ENCODE measurements at regions not wholly inside any gene's neighbourhood (a gene's known extent, or its start where the extent isn't known, plus 50 kb on each side); places are given as distances from the start of the nearest gene placed in this dataset.

DNA sequence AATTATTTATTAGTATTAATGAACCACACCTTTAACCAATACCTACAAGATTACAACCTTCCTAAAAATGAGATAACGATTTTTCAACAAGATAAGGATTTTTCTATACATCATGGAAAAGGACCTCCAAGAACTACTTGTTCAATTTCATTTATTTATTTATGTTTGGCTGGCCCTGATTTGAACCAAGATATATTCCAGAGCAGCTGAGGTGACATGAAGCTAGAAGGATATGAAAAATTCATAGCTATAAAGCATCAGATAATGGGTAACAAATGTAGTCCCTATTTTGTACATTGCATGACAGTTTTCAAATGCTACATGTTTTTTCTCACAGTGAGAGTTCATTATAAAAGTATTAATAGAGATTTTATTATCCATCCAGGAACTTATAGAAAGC lies 798.5 kb upstream of the ARRDC3 start:
- H3K27me3 Mint-ChIP-seq (ENCODE audit: unreplicated experiment) = no peaks in the 10 kb centered on the region
- H3K4me3 Mint-ChIP-seq (ENCODE audit: unreplicated experiment) = no peak overlapping the region
- TF ChIP-seq, protein P1, sequence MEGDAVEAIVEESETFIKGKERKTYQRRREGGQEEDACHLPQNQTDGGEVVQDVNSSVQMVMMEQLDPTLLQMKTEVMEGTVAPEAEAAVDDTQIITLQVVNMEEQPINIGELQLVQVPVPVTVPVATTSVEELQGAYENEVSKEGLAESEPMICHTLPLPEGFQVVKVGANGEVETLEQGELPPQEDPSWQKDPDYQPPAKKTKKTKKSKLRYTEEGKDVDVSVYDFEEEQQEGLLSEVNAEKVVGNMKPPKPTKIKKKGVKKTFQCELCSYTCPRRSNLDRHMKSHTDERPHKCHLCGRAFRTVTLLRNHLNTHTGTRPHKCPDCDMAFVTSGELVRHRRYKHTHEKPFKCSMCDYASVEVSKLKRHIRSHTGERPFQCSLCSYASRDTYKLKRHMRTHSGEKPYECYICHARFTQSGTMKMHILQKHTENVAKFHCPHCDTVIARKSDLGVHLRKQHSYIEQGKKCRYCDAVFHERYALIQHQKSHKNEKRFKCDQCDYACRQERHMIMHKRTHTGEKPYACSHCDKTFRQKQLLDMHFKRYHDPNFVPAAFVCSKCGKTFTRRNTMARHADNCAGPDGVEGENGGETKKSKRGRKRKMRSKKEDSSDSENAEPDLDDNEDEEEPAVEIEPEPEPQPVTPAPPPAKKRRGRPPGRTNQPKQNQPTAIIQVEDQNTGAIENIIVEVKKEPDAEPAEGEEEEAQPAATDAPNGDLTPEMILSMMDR (IDR thresholded peaks at IDR 0.05; ENCODE audit: partially characterized antibody, unreplicated experiment) = no peak
- no peak for DNase-seq
- H3K9me3 Mint-ChIP-seq (ENCODE audit: unreplicated experiment) = no peaks in the 10 kb centered on the region
- H3K36me3 Mint-ChIP-seq (ENCODE audit: unreplicated experiment) = no peaks in the 10 kb centered on the region
- H3K27ac Mint-ChIP-seq (ENCODE audit: unreplicated experiment) = no peak overlapping the region
- peaks cover 3% of the 10 kb centered on the region for H3K4me1 Mint-ChIP-seq (ENCODE audit: low read depth, unreplicated experiment)

DNA sequence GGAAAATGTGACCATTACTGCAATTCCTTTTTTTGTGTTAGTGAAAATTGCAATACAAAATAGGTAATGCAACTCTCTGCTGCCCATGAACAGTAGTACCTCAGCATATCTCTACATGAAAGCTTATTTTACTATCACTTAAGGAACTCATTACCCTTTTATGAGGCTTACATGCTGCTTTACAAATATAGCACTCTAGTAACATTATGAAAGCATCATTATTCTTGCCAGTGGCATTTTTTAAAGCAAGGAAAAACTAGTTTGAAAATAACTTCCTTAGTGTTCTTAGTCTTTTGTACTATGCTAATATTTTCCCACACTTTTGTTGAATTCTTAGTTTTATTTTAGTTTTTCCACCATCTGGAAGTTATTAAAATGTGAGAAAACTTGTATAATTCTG lies 797.3 kb upstream of the ARRDC3 start:
- no peak for DNase-seq
- H3K4me3 Mint-ChIP-seq (ENCODE audit: unreplicated experiment) = no peak overlapping the region
- peaks cover 3% of the 10 kb centered on the region for H3K4me1 Mint-ChIP-seq (ENCODE audit: low read depth, unreplicated experiment)
- no peaks in the 10 kb centered on the region for H3K36me3 Mint-ChIP-seq (ENCODE audit: unreplicated experiment)
- H3K9me3 Mint-ChIP-seq (ENCODE audit: unreplicated experiment) = no peaks in the 10 kb centered on the region
- no peaks in the 10 kb centered on the region for H3K27me3 Mint-ChIP-seq (ENCODE audit: unreplicated experiment)
- TF ChIP-seq, protein P1 (IDR thresholded peaks at IDR 0.05; ENCODE audit: partially characterized antibody, unreplicated experiment) = no peak
- H3K27ac Mint-ChIP-seq (ENCODE audit: unreplicated experiment) = no peak overlapping the region

DNA sequence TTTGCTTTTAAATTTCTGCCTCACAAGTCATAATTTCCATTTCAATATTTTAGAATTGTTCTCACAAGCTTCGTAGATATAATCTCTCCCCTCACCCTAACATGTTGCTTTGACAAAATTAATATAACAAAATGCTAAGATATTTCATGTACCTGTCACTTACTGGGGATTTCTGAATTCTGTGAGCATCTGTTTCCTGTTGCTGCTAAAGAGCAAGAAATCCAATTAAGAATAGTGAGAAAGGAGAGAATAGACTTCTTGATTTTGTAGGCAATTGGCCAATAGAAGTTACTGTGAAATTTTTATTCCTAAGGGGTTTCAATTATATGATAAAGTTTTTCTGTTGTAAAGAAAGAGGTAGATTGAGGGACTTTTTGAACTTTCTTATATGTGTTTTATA lies 796.5 kb upstream of the ARRDC3 start:
- Mint-ChIP-seq H3K27me3 (ENCODE audit: unreplicated experiment) (no peaks in the 10 kb centered on the region), H3K4me1 (ENCODE audit: low read depth, unreplicated experiment) (peaks cover 3% of the 10 kb centered on the region), H3K27ac (ENCODE audit: unreplicated experiment) (no peak overlapping the region)

DNA sequence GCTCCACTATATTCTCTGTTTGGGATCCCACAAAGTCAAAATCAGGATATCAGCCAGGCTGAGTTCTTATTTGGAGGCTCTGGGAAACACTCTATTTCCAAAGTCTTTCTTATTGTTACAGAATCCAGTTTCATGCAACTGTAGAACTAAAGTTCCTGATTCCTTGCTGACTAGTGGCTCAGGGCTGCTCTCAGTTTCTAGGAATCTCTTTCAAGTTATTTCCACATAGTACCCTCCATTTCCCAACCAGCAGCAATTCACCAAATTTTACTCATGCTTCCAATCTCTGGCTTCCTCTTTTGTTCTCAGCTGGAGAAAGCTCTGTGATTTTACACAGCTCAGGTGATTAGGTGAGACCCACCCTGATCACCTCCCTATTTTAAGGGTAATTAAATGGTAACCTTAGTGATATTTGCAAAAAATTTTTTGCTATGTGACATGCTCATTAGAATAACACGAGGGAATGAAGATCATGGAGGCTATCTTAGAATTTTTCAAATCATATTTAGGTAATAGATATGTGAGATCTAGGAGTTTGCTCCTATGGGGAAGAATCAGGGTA lies 794.9 kb upstream of the ARRDC3 start:
- DNase-seq = no peak
- no peaks in the 10 kb centered on the region for H3K36me3 Mint-ChIP-seq (ENCODE audit: unreplicated experiment)
- H3K27me3 Mint-ChIP-seq (ENCODE audit: unreplicated experiment) = no peaks in the 10 kb centered on the region
- no peak overlapping the region for H3K27ac Mint-ChIP-seq (ENCODE audit: unreplicated experiment)
- TF ChIP-seq, protein P1 (IDR thresholded peaks at IDR 0.05; ENCODE audit: partially characterized antibody, unreplicated experiment) = no peak
- peaks cover 3% of the 10 kb centered on the region for H3K4me1 Mint-ChIP-seq (ENCODE audit: low read depth, unreplicated experiment)
- H3K4me3 Mint-ChIP-seq (ENCODE audit: unreplicated experiment) = no peak overlapping the region
- no peaks in the 10 kb centered on the region for H3K9me3 Mint-ChIP-seq (ENCODE audit: unreplicated experiment)

More for the DNA sequence above, 796.5 kb upstream of the ARRDC3 start:
- Mint-ChIP-seq H3K9me3 (ENCODE audit: unreplicated experiment) (no peaks in the 10 kb centered on the region), H3K36me3 (ENCODE audit: unreplicated experiment) (no peaks in the 10 kb centered on the region), H3K4me3 (ENCODE audit: unreplicated experiment) (no peak overlapping the region)
- no peak for DNase-seq
- TF ChIP-seq, protein P1 (IDR thresholded peaks at IDR 0.05; ENCODE audit: partially characterized antibody, unreplicated experiment) = no peak

DNA sequence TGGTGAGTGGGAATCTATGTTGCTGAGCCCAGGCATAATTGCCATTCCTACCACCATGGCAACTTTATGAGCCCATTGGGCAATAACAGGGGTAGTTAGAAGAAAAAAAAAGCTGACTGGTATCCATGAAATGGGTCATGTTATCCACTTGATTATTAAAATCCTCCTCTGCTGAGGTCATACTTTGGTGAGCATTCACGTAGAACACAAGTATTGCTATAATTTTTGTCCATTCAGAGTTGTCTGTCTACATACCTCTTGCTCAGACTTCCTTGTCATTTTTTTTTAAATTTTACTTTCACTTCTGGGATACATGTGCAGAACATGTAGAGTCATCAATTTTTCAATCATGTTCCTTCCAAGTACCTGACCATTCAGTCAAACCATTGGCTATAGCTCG lies 780.8 kb upstream of the ARRDC3 start:
- TF ChIP-seq, protein P1 (IDR thresholded peaks at IDR 0.05; ENCODE audit: partially characterized antibody, unreplicated experiment) = no peak
- no peaks in the 10 kb centered on the region for H3K27me3 Mint-ChIP-seq (ENCODE audit: unreplicated experiment)
- peaks cover 7% of the 10 kb centered on the region for H3K4me1 Mint-ChIP-seq (ENCODE audit: low read depth, unreplicated experiment)
- H3K4me3 Mint-ChIP-seq (ENCODE audit: unreplicated experiment) = no peak overlapping the region
- H3K27ac Mint-ChIP-seq (ENCODE audit: unreplicated experiment) = no peak overlapping the region
- no peak for DNase-seq
- H3K9me3 Mint-ChIP-seq (ENCODE audit: unreplicated experiment) = peaks cover 1% of the 10 kb centered on the region
- H3K36me3 Mint-ChIP-seq (ENCODE audit: unreplicated experiment) = no peaks in the 10 kb centered on the region

Measured in glutamatergic neuron (in vitro differentiated cells).